A172 (cell line): ENCODE measurements at regions not wholly inside any gene's neighbourhood (a gene's known extent, or its start where the extent isn't known, plus 50 kb on each side); places are given as distances from the start of the nearest gene placed in this dataset.

Experiments
- DNase-seq: peaks from one replicate; pipeline ENCODE4 v3.0.0-alpha.2; 2015; ENCODE audit warnings: low spot score

- no peak for DNase-seq
Observed at GRCh38 chr12:130102266-130102665, 60.0 kb upstream of the FZD10 start.

GRCh38 chr12:130104571-130105106 lies 57.6 kb upstream of the FZD10 start:
- DNase-seq = no peak

- DNase-seq = no peak
Observed at GRCh38 chr12:130109062-130109945, 53.0 kb upstream of the FZD10 start.

GRCh38 chr12:130110914-130111313 lies 51.4 kb upstream of the FZD10 start:
- no peak for DNase-seq

GRCh38 chr12:130111965-130112496 lies 50.2 kb upstream of the FZD10 start:
- no peak for DNase-seq
